ENCODE measurements at regions not wholly inside any gene's neighbourhood (a gene's known extent, or its start where the extent isn't known, plus 50 kb on each side); places are given as distances from the start of the nearest gene placed in this dataset.
A peak's percentile ranks its signal among the peaks of the same experiment; 100 is the strongest.

DNA sequence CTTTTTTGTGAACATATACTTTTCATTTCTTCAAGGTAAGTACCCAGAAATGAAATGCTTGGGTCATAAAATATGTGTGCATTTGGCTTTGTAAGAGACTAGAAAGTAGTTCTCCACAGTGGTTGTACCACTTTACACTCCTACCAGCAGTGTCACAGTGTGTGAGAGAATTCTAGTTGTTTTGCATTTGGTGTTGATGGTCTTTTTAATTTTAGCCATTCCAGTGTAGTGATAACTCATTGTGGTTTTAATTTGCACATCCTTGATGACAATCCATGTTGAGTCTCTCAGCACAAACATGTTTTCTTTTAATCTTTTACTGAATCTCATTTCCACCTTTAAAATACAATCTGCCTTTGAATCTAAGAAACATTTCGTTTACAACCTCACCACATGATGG is 402.5 kb upstream of the ETAA1 start:
- CTCF ChIA-PET, result no interaction called here
- no peaks in the 10 kb centered on the region for H3K27me3 Mint-ChIP-seq (ENCODE audit: insufficient read depth, unreplicated experiment)
- no peak overlapping the region for H3K27ac Mint-ChIP-seq (ENCODE audit: low read depth, unreplicated experiment)
- DNase-seq (ENCODE audit: unreplicated experiment), result no peak
- intact Hi-C loops (cut with micrococcal nuclease), result no loop called here
- TF ChIP-seq, protein P1, sequence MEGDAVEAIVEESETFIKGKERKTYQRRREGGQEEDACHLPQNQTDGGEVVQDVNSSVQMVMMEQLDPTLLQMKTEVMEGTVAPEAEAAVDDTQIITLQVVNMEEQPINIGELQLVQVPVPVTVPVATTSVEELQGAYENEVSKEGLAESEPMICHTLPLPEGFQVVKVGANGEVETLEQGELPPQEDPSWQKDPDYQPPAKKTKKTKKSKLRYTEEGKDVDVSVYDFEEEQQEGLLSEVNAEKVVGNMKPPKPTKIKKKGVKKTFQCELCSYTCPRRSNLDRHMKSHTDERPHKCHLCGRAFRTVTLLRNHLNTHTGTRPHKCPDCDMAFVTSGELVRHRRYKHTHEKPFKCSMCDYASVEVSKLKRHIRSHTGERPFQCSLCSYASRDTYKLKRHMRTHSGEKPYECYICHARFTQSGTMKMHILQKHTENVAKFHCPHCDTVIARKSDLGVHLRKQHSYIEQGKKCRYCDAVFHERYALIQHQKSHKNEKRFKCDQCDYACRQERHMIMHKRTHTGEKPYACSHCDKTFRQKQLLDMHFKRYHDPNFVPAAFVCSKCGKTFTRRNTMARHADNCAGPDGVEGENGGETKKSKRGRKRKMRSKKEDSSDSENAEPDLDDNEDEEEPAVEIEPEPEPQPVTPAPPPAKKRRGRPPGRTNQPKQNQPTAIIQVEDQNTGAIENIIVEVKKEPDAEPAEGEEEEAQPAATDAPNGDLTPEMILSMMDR (IDR thresholded peaks at IDR 0.05; ENCODE audit: unreplicated experiment), result no peak
- no peaks in the 10 kb centered on the region for H3K36me3 Mint-ChIP-seq (ENCODE audit: insufficient read depth, unreplicated experiment)
- H3K4me3 Mint-ChIP-seq (ENCODE audit: unreplicated experiment), result no peak overlapping the region
- peaks cover 6% of the 10 kb centered on the region for H3K9me3 Mint-ChIP-seq (ENCODE audit: unreplicated experiment)
- peaks cover 5% of the 10 kb centered on the region for H3K4me1 Mint-ChIP-seq (ENCODE audit: insufficient read depth, unreplicated experiment)
- POLR2A ChIA-PET, result no interaction called here
- no TSS peak for BruUV-seq (replicated peaks)

DNA sequence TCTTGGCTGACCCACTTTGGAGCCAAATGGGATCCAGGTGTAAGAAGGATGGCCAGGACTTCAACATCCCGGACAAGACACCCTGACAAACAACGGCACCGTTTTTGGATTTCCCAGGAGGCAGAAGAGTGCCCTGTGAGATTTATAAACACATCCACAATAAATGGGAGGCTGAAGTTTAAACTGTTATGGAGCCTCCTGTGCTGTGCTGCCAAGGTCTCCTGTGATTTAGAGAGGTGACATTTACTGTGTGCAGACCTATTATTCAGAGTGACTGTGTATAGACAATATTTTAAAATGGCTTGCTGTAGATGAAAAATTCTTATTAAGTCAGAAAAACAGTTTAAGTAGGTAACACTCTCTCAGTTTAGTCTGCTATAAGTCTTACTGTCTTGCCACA is 401.5 kb upstream of the ETAA1 start:
- no TSS peak for BruUV-seq (replicated peaks)
- DNase-seq (ENCODE audit: unreplicated experiment), result no peak
- peaks cover 5% of the 10 kb centered on the region for H3K4me1 Mint-ChIP-seq (ENCODE audit: insufficient read depth, unreplicated experiment)
- TF ChIP-seq, protein P1 (IDR thresholded peaks at IDR 0.05; ENCODE audit: unreplicated experiment), result no peak
- intact Hi-C loops (cut with micrococcal nuclease), result no loop called here
- ChIA-PET POLR2A (interaction anchor here (0.7 kb wide), 1 partner anchor 285 kb away, joined by 3 read pairs; no protein-coding TSS in a partner anchor), CTCF (no interaction called here)
- H3K36me3 Mint-ChIP-seq (ENCODE audit: insufficient read depth, unreplicated experiment), result no peaks in the 10 kb centered on the region
- H3K27ac Mint-ChIP-seq (ENCODE audit: low read depth, unreplicated experiment), result no peak overlapping the region
- no peak overlapping the region for H3K4me3 Mint-ChIP-seq (ENCODE audit: unreplicated experiment)
- peaks cover 6% of the 10 kb centered on the region for H3K9me3 Mint-ChIP-seq (ENCODE audit: unreplicated experiment)
- H3K27me3 Mint-ChIP-seq (ENCODE audit: insufficient read depth, unreplicated experiment), result no peaks in the 10 kb centered on the region

DNA sequence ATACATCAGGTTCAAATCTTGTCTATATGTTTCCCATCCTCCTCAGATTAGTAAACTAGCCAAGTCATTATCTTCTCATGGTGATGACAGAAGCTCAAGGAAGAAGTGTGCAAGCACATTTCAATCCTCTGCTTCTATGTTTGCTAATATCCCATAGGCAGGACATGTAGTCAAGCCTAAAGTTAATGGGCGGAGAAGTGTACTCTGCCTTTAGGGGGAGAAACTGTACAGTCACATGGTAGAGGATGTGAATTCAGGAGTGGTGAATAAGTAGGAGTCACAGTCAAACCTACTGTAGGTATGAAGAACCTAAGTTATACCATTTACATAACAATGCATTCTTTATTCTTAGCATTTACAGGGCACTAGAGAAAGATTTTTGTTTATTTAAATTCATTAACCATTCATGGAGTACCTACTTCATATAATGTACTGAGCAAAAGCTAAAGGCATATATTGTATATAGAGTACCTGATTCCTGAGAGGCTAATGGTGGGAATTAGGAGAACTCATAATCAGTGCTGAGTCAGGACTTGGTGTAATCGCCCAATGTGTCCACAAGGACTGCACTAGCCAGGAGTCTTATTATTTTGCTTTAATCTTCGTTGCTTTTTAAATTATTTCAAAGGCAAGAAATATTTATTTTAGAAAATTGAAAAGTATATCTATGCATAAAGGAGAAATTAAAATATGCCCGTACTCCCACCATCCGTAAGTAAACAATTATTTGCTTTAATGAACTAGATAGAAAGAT is 394.3 kb upstream of the ETAA1 start:
- no TSS peak for BruUV-seq (replicated peaks)
- CTCF ChIA-PET, result interaction anchor here (1.0 kb wide), 1 partner anchor 21 kb away, joined by 3 read pairs; no protein-coding TSS in a partner anchor
- H3K4me1 Mint-ChIP-seq (ENCODE audit: insufficient read depth, unreplicated experiment), result peaks cover under 1% of the 10 kb centered on the region

GRCh38 chr2:67006373-67006960 is 390.7 kb upstream of the ETAA1 start:
- Mint-ChIP-seq H3K4me1 (ENCODE audit: insufficient read depth, unreplicated experiment) (peaks cover 6% of the 10 kb centered on the region), H3K9me3 (ENCODE audit: unreplicated experiment) (peaks cover 4% of the 10 kb centered on the region), H3K36me3 (ENCODE audit: insufficient read depth, unreplicated experiment) (no peaks in the 10 kb centered on the region), H3K4me3 (ENCODE audit: unreplicated experiment) (no peak overlapping the region), H3K27ac (ENCODE audit: low read depth, unreplicated experiment) (no peak overlapping the region), H3K27me3 (ENCODE audit: insufficient read depth, unreplicated experiment) (no peaks in the 10 kb centered on the region)
- BruUV-seq (replicated peaks), result no TSS peak
- POLR2A ChIA-PET, result interaction anchor here (0.7 kb wide), 1 partner anchor 40 kb away, joined by 4 read pairs; no protein-coding TSS in a partner anchor
- DNase-seq (ENCODE audit: unreplicated experiment), result no peak
- intact Hi-C loops (cut with micrococcal nuclease), result no loop called here
- TF ChIP-seq, protein P1 (IDR thresholded peaks at IDR 0.05; ENCODE audit: unreplicated experiment), result no peak
- CTCF ChIA-PET, result no interaction called here

More for the DNA sequence above, 394.3 kb upstream of the ETAA1 start:
- Mint-ChIP-seq H3K27ac (ENCODE audit: low read depth, unreplicated experiment) (no peak overlapping the region), H3K4me3 (ENCODE audit: unreplicated experiment) (no peak overlapping the region), H3K9me3 (ENCODE audit: unreplicated experiment) (no peaks in the 10 kb centered on the region), H3K36me3 (ENCODE audit: insufficient read depth, unreplicated experiment) (no peaks in the 10 kb centered on the region), H3K27me3 (ENCODE audit: insufficient read depth, unreplicated experiment) (no peaks in the 10 kb centered on the region)
- POLR2A ChIA-PET, result interaction anchor here (0.5 kb wide), 1 partner anchor 222 kb away, joined by 3 read pairs; no protein-coding TSS in a partner anchor
- TF ChIP-seq, protein P1 (IDR thresholded peaks at IDR 0.05; ENCODE audit: unreplicated experiment), result no peak
- intact Hi-C loops (cut with micrococcal nuclease), result no loop called here
- peak; percentile 8 for DNase-seq (ENCODE audit: unreplicated experiment)

Measured in MCF 10A (cell line).